Vagina (tissue), 2 donors: ENCODE measurements at regions not wholly inside any gene's neighbourhood (a gene's known extent, or its start where the extent isn't known, plus 50 kb on each side); places are given as distances from the start of the nearest gene placed in this dataset.
"Not testable (repeated sequence)": the region's sequence is repeated elsewhere in the genome, so short reads cannot be mapped to it uniquely, and the experiment has no call there.

ENCODE experiments used
- DNase-seq, 2 donors: peaks; one replicate each; pipeline ENCODE4 v3.0.0-alpha.2; 2017; ENCODE audit errors: extremely low spot score in 2 of 2
- H3K27ac ChIP-seq: fragments of 200-600 bp; sonication (generic); one replicate; pipeline ENCODE4 v1.5.1; 2019
- H3K27me3 ChIP-seq: fragments of 200-600 bp; sonication (generic); one replicate; pipeline ENCODE4 v1.5.1; 2019
- H3K36me3 ChIP-seq, 2 donors: fragments of 200-600 bp; sonication (generic); one replicate each; pipeline ENCODE4 v1.5.1; 2017 to 2019
- H3K4me1 ChIP-seq: fragments of 200-600 bp; sonication (generic); one replicate; pipeline ENCODE4 v1.5.1; 2019
- H3K4me3 ChIP-seq, 2 donors: fragments of 200-600 bp; sonication (generic); 1 replicate in 1 of 2; 2 replicates in 1 of 2; pipeline ENCODE4 v1.5.1; 2016 to 2019
- H3K9me3 ChIP-seq: fragments of 200-600 bp; sonication (generic); one replicate; pipeline ENCODE4 v1.5.1; 2019
- CTCF ChIP-seq, 3 experiments: fragments of 450-650 bp in 2 of 3; fragments of 200-600 bp in 1 of 3; sonication (generic) in 1 of 3; IDR thresholded peaks; one replicate each; pipeline ENCODE4 v1.5.1; 2017 to 2019; ENCODE audit warnings: antibody characterized with exemption in 3 of 3, mild to moderate bottlenecking in 2 of 3, moderate library complexity in 2 of 3
- POLR2A ChIP-seq, 2 donors: fragments of 450-650 bp; IDR thresholded peaks; one replicate each; pipeline ENCODE4 v1.6.1; 2017; ENCODE audit warnings: antibody characterized with exemption in 2 of 2, mild to moderate bottlenecking in 2 of 2, moderate library complexity in 2 of 2
- POLR2AphosphoS5 ChIP-seq, 2 donors: sonication (generic); formaldehyde crosslinking; IDR thresholded peaks; one replicate each; pipeline ENCODE4 v1.9.0; 2017; ENCODE audit warnings: antibody characterized with exemption in 2 of 2, mild to moderate bottlenecking in 2 of 2, low read depth in 1 of 2; ENCODE audit not compliant: insufficient read depth in 1 of 2
- intact Hi-C: fragments of 100-400 bp; cut with DNase I; formaldehyde crosslinking; loops from one replicate; pipeline ENCODE4 v1.15.1; 2023

GRCh38 chr4:111323496-111323895 is 700.6 kb upstream of the PITX2 start:
- intact Hi-C loops = no loop called here
- Histone ChIP-seq H3K4me1 (no peaks in the 10 kb centered on the region), H3K4me3 (no peak overlapping the region), H3K9me3 (no peaks in the 10 kb centered on the region), H3K27ac (no peak overlapping the region), H3K36me3 (no peaks in the 10 kb centered on the region), H3K27me3 (no peaks in the 10 kb centered on the region)
- no peak for DNase-seq
- TF ChIP-seq CTCF (IDR thresholded peaks at IDR 0.05) (no peak), POLR2AphosphoS5 (IDR thresholded peaks at IDR 0.05; ENCODE audit: insufficient read depth in 1 of 2, low read depth in 1 of 2) (no peak), POLR2A (IDR thresholded peaks at IDR 0.05) (no peak)

GRCh38 chr4:111323916-111324315 is 701.0 kb upstream of the PITX2 start:
- no peak overlapping the region for H3K27ac ChIP-seq
- intact Hi-C loops = no loop called here
- no peaks in the 10 kb centered on the region for H3K36me3 ChIP-seq
- DNase-seq = no peak
- H3K9me3 ChIP-seq = no peaks in the 10 kb centered on the region
- H3K4me1 ChIP-seq = no peaks in the 10 kb centered on the region
- no peaks in the 10 kb centered on the region for H3K27me3 ChIP-seq
- no peak overlapping the region for H3K4me3 ChIP-seq
- TF ChIP-seq POLR2A (IDR thresholded peaks at IDR 0.05) (no peak), POLR2AphosphoS5 (IDR thresholded peaks at IDR 0.05; ENCODE audit: insufficient read depth in 1 of 2, low read depth in 1 of 2) (no peak), CTCF (IDR thresholded peaks at IDR 0.05) (no peak)

- intact Hi-C loops = no loop called here
- H3K27ac ChIP-seq = no peak overlapping the region
- no peaks in the 10 kb centered on the region for H3K36me3 ChIP-seq
- no peak overlapping the region for H3K4me3 ChIP-seq
- no peaks in the 10 kb centered on the region for H3K27me3 ChIP-seq
- no peaks in the 10 kb centered on the region for H3K9me3 ChIP-seq
- H3K4me1 ChIP-seq = no peaks in the 10 kb centered on the region
- no peak for TF ChIP-seq CTCF (IDR thresholded peaks at IDR 0.05)
- no peak for TF ChIP-seq POLR2A (IDR thresholded peaks at IDR 0.05)
- no peak for TF ChIP-seq POLR2AphosphoS5 (IDR thresholded peaks at IDR 0.05; ENCODE audit: insufficient read depth in 1 of 2, low read depth in 1 of 2)
- no peak for DNase-seq
These were observed 703.6 kb upstream of the PITX2 start for GRCh38 chr4:111326450-111326849.

- TF ChIP-seq POLR2AphosphoS5 (IDR thresholded peaks at IDR 0.05; ENCODE audit: insufficient read depth in 1 of 2, low read depth in 1 of 2) = no peak
- TF ChIP-seq POLR2A (IDR thresholded peaks at IDR 0.05) = no peak
- TF ChIP-seq CTCF (IDR thresholded peaks at IDR 0.05) = no peak
- Histone ChIP-seq H3K4me3 (no peak overlapping the region), H3K36me3 (no peaks in the 10 kb centered on the region), H3K9me3 (no peaks in the 10 kb centered on the region), H3K27me3 (no peaks in the 10 kb centered on the region), H3K4me1 (no peaks in the 10 kb centered on the region), H3K27ac (no peak overlapping the region)
- intact Hi-C loops = no loop called here
- DNase-seq = no peak
These were observed 707.9 kb upstream of the PITX2 start for GRCh38 chr4:111330786-111331185.

GRCh38 chr4:111334361-111334760 is 711.5 kb upstream of the PITX2 start:
- Histone ChIP-seq H3K4me1 (no peaks in the 10 kb centered on the region), H3K4me3 (no peak overlapping the region), H3K27me3 (no peaks in the 10 kb centered on the region), H3K36me3 (no peaks in the 10 kb centered on the region), H3K9me3 (no peaks in the 10 kb centered on the region), H3K27ac (no peak overlapping the region)
- DNase-seq = no peak
- TF ChIP-seq POLR2AphosphoS5 (IDR thresholded peaks at IDR 0.05; ENCODE audit: insufficient read depth in 1 of 2, low read depth in 1 of 2) (no peak), POLR2A (IDR thresholded peaks at IDR 0.05) (no peak), CTCF (IDR thresholded peaks at IDR 0.05) (no peak)
- intact Hi-C loops = no loop called here

GRCh38 chr4:111337186-111337876 is 714.5 kb upstream of the PITX2 start:
- DNase-seq, H3K4me3 ChIP-seq, intact Hi-C loops, H3K4me1 ChIP-seq, H3K27ac ChIP-seq, H3K27me3 ChIP-seq, H3K36me3 ChIP-seq, H3K9me3 ChIP-seq: not testable (repeated sequence)
